ENCODE measurements at regions not wholly inside any gene's neighbourhood (a gene's known extent, or its start where the extent isn't known, plus 50 kb on each side); places are given as distances from the start of the nearest gene placed in this dataset.

DNA sequence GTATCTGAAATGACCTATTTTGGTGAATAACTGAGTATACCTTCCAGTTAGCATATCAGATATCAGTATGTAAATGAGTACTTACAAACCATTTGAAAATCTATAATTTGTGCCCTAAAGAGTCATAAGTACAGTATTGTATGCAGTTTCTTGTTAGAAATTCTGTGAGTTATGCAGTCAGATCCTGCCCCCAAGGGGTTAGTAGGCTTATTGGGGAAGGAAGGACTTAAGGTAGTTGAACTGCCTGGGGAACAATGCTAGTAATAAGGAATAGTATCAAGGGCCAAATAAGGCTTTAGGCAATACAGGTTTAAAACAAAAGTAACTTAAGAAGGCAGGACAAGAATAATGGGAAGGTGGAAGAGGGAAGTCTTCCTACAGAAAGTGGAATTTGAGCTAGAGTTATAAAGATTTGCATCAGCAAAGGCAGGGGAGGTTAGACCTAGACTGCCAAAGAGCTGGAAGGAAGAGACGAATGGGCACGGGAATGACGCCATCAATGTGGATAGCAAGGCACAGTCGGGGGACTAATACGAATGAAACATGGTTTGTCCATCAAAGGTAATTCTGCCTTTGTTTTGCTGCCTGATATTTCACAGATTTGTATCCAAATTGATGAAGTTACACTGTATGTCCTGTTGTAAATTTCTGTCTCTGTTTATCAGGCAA, 182.9 kb upstream of the DPYD start:
- 53% methylated on average over 5 of the region's 5 CpGs for WGBS, 2 experiments
- H3K36me3 ChIP-seq (ENCODE audit: control insufficient read depth, insufficient read depth, low read length): no peaks in the 10 kb centered on the region
- H3K9me3 ChIP-seq (ENCODE audit: control insufficient read depth, low read length): no peaks in the 10 kb centered on the region
- no peak overlapping the region for H3K27ac ChIP-seq (ENCODE audit: insufficient read depth, low read depth, low read length, poor library complexity, severe bottlenecking)
- no peaks in the 10 kb centered on the region for H3K27me3 ChIP-seq (ENCODE audit: control insufficient read depth, insufficient read depth, low read length, poor library complexity, severe bottlenecking)
- H3K4me3 ChIP-seq (ENCODE audit: insufficient read depth, low read depth, low read length): no peak overlapping the region
- no peaks in the 10 kb centered on the region for H3K4me1 ChIP-seq (ENCODE audit: control insufficient read depth, insufficient read depth, low read length)

GRCh38 chr1:98102345-98103030, 181.7 kb upstream of the DPYD start:
- H3K4me3 ChIP-seq (ENCODE audit: insufficient read depth, low read depth, low read length): no peak overlapping the region
- H3K4me1 ChIP-seq (ENCODE audit: control insufficient read depth, insufficient read depth, low read length): no peaks in the 10 kb centered on the region
- no peaks in the 10 kb centered on the region for H3K9me3 ChIP-seq (ENCODE audit: control insufficient read depth, low read length)
- H3K27ac ChIP-seq (ENCODE audit: insufficient read depth, low read depth, low read length, poor library complexity, severe bottlenecking): no peak overlapping the region
- WGBS, 2 experiments: 93 to 97% methylated on average over 4 of the region's 4 CpGs
- no peaks in the 10 kb centered on the region for H3K27me3 ChIP-seq (ENCODE audit: control insufficient read depth, insufficient read depth, low read length, poor library complexity, severe bottlenecking)
- H3K36me3 ChIP-seq (ENCODE audit: control insufficient read depth, insufficient read depth, low read length): no peaks in the 10 kb centered on the region

- Histone ChIP-seq H3K27ac (ENCODE audit: insufficient read depth, low read depth, low read length, poor library complexity, severe bottlenecking) (no peak overlapping the region), H3K36me3 (ENCODE audit: control insufficient read depth, insufficient read depth, low read length) (no peaks in the 10 kb centered on the region), H3K9me3 (ENCODE audit: control insufficient read depth, low read length) (no peaks in the 10 kb centered on the region), H3K27me3 (ENCODE audit: control insufficient read depth, insufficient read depth, low read length, poor library complexity, severe bottlenecking) (no peaks in the 10 kb centered on the region), H3K4me1 (ENCODE audit: control insufficient read depth, insufficient read depth, low read length) (no peaks in the 10 kb centered on the region), H3K4me3 (ENCODE audit: insufficient read depth, low read depth, low read length) (no peak overlapping the region)
- 97% methylated on average over 2 of the region's 2 CpGs; no CpG with 5 or more reads in 1 of the 2 experiments for WGBS, 2 experiments
Observed at GRCh38 chr1:98101364-98101763, 180.5 kb upstream of the DPYD start.

DNA sequence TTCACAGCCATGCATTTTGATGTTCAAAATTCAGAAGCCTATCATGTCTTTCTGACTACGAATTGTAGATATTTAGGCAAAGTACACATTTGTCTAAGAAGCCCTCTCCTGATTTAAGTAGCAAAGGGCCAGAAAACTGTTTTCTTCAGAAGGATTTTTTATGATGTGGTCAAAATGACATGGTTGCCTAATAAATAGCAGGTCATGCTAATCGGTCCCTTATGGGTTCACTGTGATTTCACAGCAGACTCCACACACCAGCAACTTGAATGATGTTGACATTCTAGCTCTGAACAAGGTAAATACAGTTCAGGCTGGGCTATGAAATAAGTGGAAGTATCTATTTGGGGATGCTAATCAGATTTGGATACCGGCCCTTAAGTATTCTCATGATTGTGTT, 178.7 kb upstream of the DPYD start:
- no peaks in the 10 kb centered on the region for H3K9me3 ChIP-seq (ENCODE audit: control insufficient read depth, low read length)
- no peaks in the 10 kb centered on the region for H3K36me3 ChIP-seq (ENCODE audit: control insufficient read depth, insufficient read depth, low read length)
- H3K27me3 ChIP-seq (ENCODE audit: control insufficient read depth, insufficient read depth, low read length, poor library complexity, severe bottlenecking): no peaks in the 10 kb centered on the region
- WGBS, 2 experiments: 88 to 97% methylated on average over 3 of the region's 3 CpGs
- H3K27ac ChIP-seq (ENCODE audit: insufficient read depth, low read depth, low read length, poor library complexity, severe bottlenecking): no peak overlapping the region
- H3K4me3 ChIP-seq (ENCODE audit: insufficient read depth, low read depth, low read length): no peak overlapping the region
- no peaks in the 10 kb centered on the region for H3K4me1 ChIP-seq (ENCODE audit: control insufficient read depth, insufficient read depth, low read length)

- no peak overlapping the region for H3K27ac ChIP-seq (ENCODE audit: insufficient read depth, low read depth, low read length, poor library complexity, severe bottlenecking)
- H3K4me1 ChIP-seq (ENCODE audit: control insufficient read depth, insufficient read depth, low read length): no peaks in the 10 kb centered on the region
- no peaks in the 10 kb centered on the region for H3K36me3 ChIP-seq (ENCODE audit: control insufficient read depth, insufficient read depth, low read length)
- H3K27me3 ChIP-seq (ENCODE audit: control insufficient read depth, insufficient read depth, low read length, poor library complexity, severe bottlenecking): no peaks in the 10 kb centered on the region
- no peaks in the 10 kb centered on the region for H3K9me3 ChIP-seq (ENCODE audit: control insufficient read depth, low read length)
- H3K4me3 ChIP-seq (ENCODE audit: insufficient read depth, low read depth, low read length): no peak overlapping the region
Observed at GRCh38 chr1:98098473-98098872, 177.6 kb upstream of the DPYD start.

DNA sequence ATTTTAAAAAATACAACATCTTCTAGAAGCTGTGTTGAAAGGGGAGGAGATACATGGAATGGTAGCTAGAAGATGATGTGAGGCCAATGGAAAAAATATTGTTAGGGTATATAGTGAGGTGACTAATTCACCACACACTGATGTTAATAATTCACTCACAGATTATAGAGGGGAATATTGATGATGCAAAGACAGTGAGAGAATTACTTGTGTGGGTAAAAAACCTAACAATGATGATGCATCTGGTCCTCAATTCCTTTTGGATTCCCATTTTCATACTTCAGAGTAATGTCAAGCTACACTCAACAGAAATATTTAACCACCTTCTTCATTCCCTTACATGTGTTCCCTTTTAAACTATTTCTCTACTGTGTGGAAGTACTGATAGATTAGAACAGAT, 169.5 kb upstream of the DPYD start:
- Histone ChIP-seq H3K27me3 (ENCODE audit: control insufficient read depth, insufficient read depth, low read length, poor library complexity, severe bottlenecking) (no peaks in the 10 kb centered on the region), H3K9me3 (ENCODE audit: control insufficient read depth, low read length) (no peaks in the 10 kb centered on the region), H3K27ac (ENCODE audit: insufficient read depth, low read depth, low read length, poor library complexity, severe bottlenecking) (no peak overlapping the region), H3K36me3 (ENCODE audit: control insufficient read depth, insufficient read depth, low read length) (no peaks in the 10 kb centered on the region), H3K4me1 (ENCODE audit: control insufficient read depth, insufficient read depth, low read length) (no peaks in the 10 kb centered on the region), H3K4me3 (ENCODE audit: insufficient read depth, low read depth, low read length) (no peak overlapping the region)

DNA sequence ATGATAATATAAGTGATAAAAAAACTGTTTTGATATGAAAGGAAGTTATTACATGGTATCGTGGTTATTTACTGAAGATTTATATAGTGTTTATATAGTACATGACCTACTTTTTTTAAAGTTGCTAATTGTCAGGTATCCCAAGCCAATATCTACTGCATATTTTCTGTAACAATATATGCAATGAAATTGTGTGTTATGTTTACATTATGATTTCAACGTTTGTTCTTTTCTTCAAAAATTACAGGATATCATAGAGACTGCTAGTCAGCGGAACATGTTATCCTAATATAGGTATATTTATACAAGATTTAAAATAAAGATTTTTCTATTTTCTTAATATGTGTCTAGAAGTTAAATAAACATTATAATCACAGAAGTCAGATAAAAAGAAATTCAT, 167.5 kb upstream of the DPYD start:
- no peaks in the 10 kb centered on the region for H3K9me3 ChIP-seq (ENCODE audit: control insufficient read depth, low read length)
- no peaks in the 10 kb centered on the region for H3K36me3 ChIP-seq (ENCODE audit: control insufficient read depth, insufficient read depth, low read length)
- no peak overlapping the region for H3K4me3 ChIP-seq (ENCODE audit: insufficient read depth, low read depth, low read length)
- WGBS, 2 experiments: 100% methylated on average over 1 of the region's 3 CpGs; no CpG with 5 or more reads in 1 of the 2 experiments
- no peaks in the 10 kb centered on the region for H3K4me1 ChIP-seq (ENCODE audit: control insufficient read depth, insufficient read depth, low read length)
- no peak overlapping the region for H3K27ac ChIP-seq (ENCODE audit: insufficient read depth, low read depth, low read length, poor library complexity, severe bottlenecking)
- no peaks in the 10 kb centered on the region for H3K27me3 ChIP-seq (ENCODE audit: control insufficient read depth, insufficient read depth, low read length, poor library complexity, severe bottlenecking)

DNA sequence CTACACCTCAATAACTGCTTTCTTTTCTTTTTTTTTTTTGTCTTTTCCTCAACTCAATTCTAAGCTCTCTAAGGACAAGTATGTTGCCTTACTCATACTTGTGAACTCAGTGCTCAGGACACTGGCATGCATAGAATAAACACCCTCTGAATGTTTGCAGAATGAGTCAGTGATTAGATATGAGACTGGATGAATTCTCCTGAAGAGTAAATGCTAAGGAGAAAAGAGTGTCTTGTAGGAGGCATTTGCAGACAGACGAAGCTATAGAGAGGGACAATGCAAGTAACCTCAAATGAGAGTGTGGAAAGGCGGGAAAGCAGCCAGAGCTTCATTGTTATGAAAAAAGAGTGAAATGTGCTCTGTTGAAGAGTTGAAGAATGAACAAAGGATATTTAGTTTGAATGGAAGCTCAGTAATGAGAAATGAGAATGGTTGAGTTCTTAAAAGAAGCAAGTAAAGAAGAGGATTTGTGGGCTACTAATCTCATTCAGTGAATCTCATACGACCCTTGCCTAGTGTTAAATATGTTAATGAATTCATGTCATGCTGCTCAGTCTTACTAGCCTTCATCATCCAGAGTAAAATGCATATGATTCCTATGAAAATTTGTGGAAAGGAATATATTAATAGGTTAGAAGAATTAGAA, 166.1 kb upstream of the DPYD start:
- H3K27ac ChIP-seq (ENCODE audit: insufficient read depth, low read depth, low read length, poor library complexity, severe bottlenecking): peak overlapping the region; percentile 40
- H3K4me1 ChIP-seq (ENCODE audit: control insufficient read depth, insufficient read depth, low read length): no peaks in the 10 kb centered on the region

DNA sequence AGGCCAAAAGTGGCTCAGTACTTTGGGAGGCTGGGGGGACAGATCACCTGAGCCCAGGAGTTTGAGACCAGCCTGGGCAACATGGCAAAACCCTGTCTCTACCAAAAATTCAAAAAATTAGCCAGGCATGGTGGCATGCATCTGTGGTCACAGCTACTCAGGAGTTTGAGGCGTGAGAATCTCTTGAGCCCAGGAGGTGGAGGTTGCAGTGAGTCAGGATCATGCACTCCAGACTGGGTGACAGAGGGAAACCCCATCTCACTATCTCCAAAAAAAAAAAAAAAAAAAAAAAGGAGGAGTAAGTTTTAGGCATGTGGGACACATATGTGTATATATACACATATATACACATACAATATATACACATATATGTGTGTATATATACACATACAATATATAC, 165.3 kb upstream of the DPYD start:
- Histone ChIP-seq H3K36me3 (ENCODE audit: control insufficient read depth, insufficient read depth, low read length) (no peaks in the 10 kb centered on the region), H3K4me1 (ENCODE audit: control insufficient read depth, insufficient read depth, low read length) (no peaks in the 10 kb centered on the region), H3K9me3 (ENCODE audit: control insufficient read depth, low read length) (no peaks in the 10 kb centered on the region), H3K27me3 (ENCODE audit: control insufficient read depth, insufficient read depth, low read length, poor library complexity, severe bottlenecking) (no peaks in the 10 kb centered on the region), H3K27ac (ENCODE audit: insufficient read depth, low read depth, low read length, poor library complexity, severe bottlenecking) (no peak overlapping the region), H3K4me3 (ENCODE audit: insufficient read depth, low read depth, low read length) (no peak overlapping the region)
- 85 to 86% methylated on average over 1 of the region's 1 CpG for WGBS, 2 experiments

More for the DNA sequence above, 166.1 kb upstream of the DPYD start:
- H3K9me3 ChIP-seq (ENCODE audit: control insufficient read depth, low read length): no peaks in the 10 kb centered on the region
- no peaks in the 10 kb centered on the region for H3K36me3 ChIP-seq (ENCODE audit: control insufficient read depth, insufficient read depth, low read length)
- no peaks in the 10 kb centered on the region for H3K27me3 ChIP-seq (ENCODE audit: control insufficient read depth, insufficient read depth, low read length, poor library complexity, severe bottlenecking)
- WGBS, 2 experiments: 28 to 46% methylated on average over 3 of the region's 3 CpGs
- H3K4me3 ChIP-seq (ENCODE audit: insufficient read depth, low read depth, low read length): no peak overlapping the region

DNA sequence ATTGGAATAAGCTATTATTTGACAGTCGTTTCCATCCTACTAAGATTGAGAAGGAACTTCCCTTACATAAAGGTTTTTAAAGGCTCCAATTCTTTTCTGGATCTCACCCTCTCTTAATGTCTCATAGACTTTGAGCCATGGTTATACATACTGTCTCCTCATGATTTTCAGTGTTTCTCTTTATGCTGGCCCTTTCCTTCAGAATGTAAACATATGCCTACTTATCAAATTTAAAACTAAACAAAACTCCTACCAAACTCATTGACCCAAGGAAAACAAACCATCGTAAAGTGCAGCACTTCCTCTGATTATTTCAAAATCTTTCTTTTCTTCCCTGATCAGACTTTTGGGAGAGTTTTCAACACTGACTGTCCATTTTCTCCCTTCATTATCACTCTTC, 163.4 kb upstream of the DPYD start:
- H3K36me3 ChIP-seq (ENCODE audit: control insufficient read depth, insufficient read depth, low read length): no peaks in the 10 kb centered on the region
- no peak overlapping the region for H3K27ac ChIP-seq (ENCODE audit: insufficient read depth, low read depth, low read length, poor library complexity, severe bottlenecking)
- no peaks in the 10 kb centered on the region for H3K27me3 ChIP-seq (ENCODE audit: control insufficient read depth, insufficient read depth, low read length, poor library complexity, severe bottlenecking)
- 90 to 94% methylated on average over 2 of the region's 2 CpGs for WGBS, 2 experiments
- H3K9me3 ChIP-seq (ENCODE audit: control insufficient read depth, low read length): no peaks in the 10 kb centered on the region
- H3K4me1 ChIP-seq (ENCODE audit: control insufficient read depth, insufficient read depth, low read length): no peaks in the 10 kb centered on the region
- no peak overlapping the region for H3K4me3 ChIP-seq (ENCODE audit: insufficient read depth, low read depth, low read length)
